T-cell (primary cell): ENCODE measurements at regions not wholly inside any gene's neighbourhood (a gene's known extent, or its start where the extent isn't known, plus 50 kb on each side); places are given as distances from the start of the nearest gene placed in this dataset.

Source experiments
- ATAC-seq, 4 experiments: fragments of 200-7000 bp in 3 of 4; fragments of 150-1000 bp in 1 of 4; cut with Tn5 transposase; replicated peaks in 1 of 4; 1 replicate in 3 of 4; 2 replicates in 1 of 4; pipeline ENCODE4 v1.10.0; 2021; ENCODE audit warnings: moderate library complexity in 3 of 4, mild to moderate bottlenecking in 2 of 4, moderate number of reproducible peaks in 1 of 4
- CTCF ChIA-PET, 2 donors: fragments of 300-600 bp; sonication (Branson Sonifier 250); formaldehyde crosslinking; loops; one replicate each; lab custom pipeline; 2022; ENCODE audit warnings: antibody characterized with exemption in 2 of 2; lab: Charles Lee
- POLR2A ChIA-PET, 2 donors: fragments of 300-600 bp; sonication (Branson Sonifier 250); formaldehyde crosslinking; loops; one replicate each; lab custom pipeline; 2022; ENCODE audit warnings: antibody characterized with exemption in 2 of 2; lab: Charles Lee
- DNase-seq, 35 experiments: peaks; one replicate each; pipeline versions ENCODE4 v3.0.0 to v3.0.0-alpha.2; 2013 to 2023
- H3K27ac ChIP-seq: one replicate; pipeline ENCODE4 v1.5.1; 2013; ENCODE audit warnings: low read length
- H3K27me3 ChIP-seq, 2 experiments: replicated peaks in 1 of 2; 1 replicate in 1 of 2; 2 replicates in 1 of 2; pipeline versions ENCODE4 v1.6.1 to v1.7.0; 2013; ENCODE audit warnings: low read length in 1 of 2, mixed read lengths in 1 of 2; ENCODE audit not compliant: control insufficient read depth in 2 of 2, insufficient read depth in 2 of 2; ENCODE audit errors: extremely low read depth in 1 of 2
- H3K36me3 ChIP-seq, 2 donors: 1 replicate in 1 of 2; 2 replicates in 1 of 2; pipeline versions ENCODE4 v1.6.1 to v1.7.0; 2013; ENCODE audit warnings: low read length in 1 of 2; ENCODE audit not compliant: control insufficient read depth in 2 of 2, insufficient read depth in 1 of 2; ENCODE audit errors: extremely low read depth in 1 of 2
- H3K4me1 ChIP-seq, 2 experiments: 1 replicate in 1 of 2; 2 replicates in 1 of 2; pipeline versions ENCODE4 v1.6.1 to v1.7.0; 2013; ENCODE audit warnings: low read length in 2 of 2, mixed read lengths in 1 of 2; ENCODE audit not compliant: insufficient read depth in 2 of 2, control insufficient read depth in 1 of 2; ENCODE audit errors: extremely low read depth in 1 of 2
- H3K4me3 ChIP-seq, 2 donors: 1 replicate in 1 of 2; 2 replicates in 1 of 2; pipeline versions ENCODE4 v1.5.1 to v1.7.0; 2013; ENCODE audit warnings: mild to moderate bottlenecking in 2 of 2, low read length in 1 of 2, moderate library complexity in 1 of 2; ENCODE audit not compliant: control insufficient read depth in 1 of 2; ENCODE audit errors: extremely low read depth in 1 of 2
- H3K9me3 ChIP-seq: 2 replicates; pipeline ENCODE4 v1.7.0; 2013
- H3K27ac Mint-ChIP-seq, 2 donors: one replicate each; pipeline ENCODE4 v1.8.0; 2020 to 2021; ENCODE audit warnings: mild to moderate bottlenecking in 2 of 2, mixed read lengths in 2 of 2
- H3K27me3 Mint-ChIP-seq, 2 donors: one replicate each; pipeline ENCODE4 v1.8.0; 2021 to 2022; ENCODE audit warnings: mixed read lengths in 2 of 2
- H3K36me3 Mint-ChIP-seq: one replicate; pipeline ENCODE4 v1.8.0; 2021; ENCODE audit warnings: mixed read lengths
- H3K4me1 Mint-ChIP-seq, 3 donors: one replicate each; pipeline ENCODE4 v1.8.0; 2020 to 2022; ENCODE audit warnings: mixed read lengths in 3 of 3, mild to moderate bottlenecking in 1 of 3
- H3K4me3 Mint-ChIP-seq, 3 donors: one replicate each; pipeline ENCODE4 v1.8.0; 2020 to 2022; ENCODE audit warnings: mild to moderate bottlenecking in 3 of 3, mixed read lengths in 3 of 3, moderate library complexity in 3 of 3
- H3K9me3 Mint-ChIP-seq, 3 donors: one replicate each; pipeline ENCODE4 v1.8.0; 2020 to 2022; ENCODE audit warnings: mixed read lengths in 3 of 3
- WGBS: methylation state at CpG from one replicate; pipeline ENCODE4 v1.1.5; 2013; ENCODE audit warnings: missing lambda C conversion rate; ENCODE audit not compliant: insufficient coverage; 5-methylcytosine and 5-hydroxymethylcytosine counted together

- H3K27ac Mint-ChIP-seq, result no peak overlapping the region
- H3K36me3 Mint-ChIP-seq, result no peaks in the 10 kb centered on the region
- ATAC-seq (no peak), DNase-seq (no peak)
- H3K9me3 ChIP-seq, result no peaks in the 10 kb centered on the region
- H3K4me3 ChIP-seq, result no peak overlapping the region
- POLR2A ChIA-PET, result no interaction called here
- H3K27me3 Mint-ChIP-seq, result peaks cover 0 to 2% of the 10 kb centered on the region in 2 donors
- H3K4me1 Mint-ChIP-seq, result no peaks in the 10 kb centered on the region
- no peaks in the 10 kb centered on the region for H3K4me1 ChIP-seq
- H3K9me3 Mint-ChIP-seq, result no peaks in the 10 kb centered on the region
- no CpG with 5 or more reads among the region's 3 CpGs for WGBS
- H3K36me3 ChIP-seq, result no peaks in the 10 kb centered on the region
- H3K4me3 Mint-ChIP-seq, result no peak overlapping the region
- no peaks in the 10 kb centered on the region for H3K27me3 ChIP-seq
- no peak overlapping the region for H3K27ac ChIP-seq
- CTCF ChIA-PET, result interaction anchor here in 1 of 2 donors (0.5 kb wide), 2 partner anchors 13 to 22 kb away, joined by 4 to 5 read pairs; no protein-coding TSS in a partner anchor
Observed at GRCh38 chr2:55103046-55103445, 52.8 kb upstream of the RTN4 start.

GRCh38 chr2:55102056-55102812 lies 52.0 kb upstream of the RTN4 start:
- no peak for ATAC-seq
- Histone ChIP-seq H3K4me3 (no peak overlapping the region), H3K27me3 (no peaks in the 10 kb centered on the region), H3K4me1 (no peaks in the 10 kb centered on the region), H3K36me3 (no peaks in the 10 kb centered on the region), H3K9me3 (no peaks in the 10 kb centered on the region), H3K27ac (no peak overlapping the region)
- POLR2A ChIA-PET, result no interaction called here
- CTCF ChIA-PET, result no interaction called here
- no peak for DNase-seq
- Mint-ChIP-seq H3K27ac (no peak overlapping the region), H3K9me3 (no peaks in the 10 kb centered on the region), H3K36me3 (no peaks in the 10 kb centered on the region), H3K4me3 (no peak overlapping the region), H3K4me1 (no peaks in the 10 kb centered on the region), H3K27me3 (peaks cover 0 to 2% of the 10 kb centered on the region in 2 donors)
- 50% methylated on average over 1 of the region's 4 CpGs for WGBS

- H3K9me3 Mint-ChIP-seq, result no peaks in the 10 kb centered on the region
Observed at GRCh38 chr2:55101466-55101865, 51.2 kb upstream of the RTN4 start.

GRCh38 chr2:55099878-55100820 lies 49.9 kb upstream of the RTN4 start:
- Mint-ChIP-seq H3K9me3 (no peaks in the 10 kb centered on the region), H3K4me3 (no peak overlapping the region), H3K27ac (no peak overlapping the region), H3K27me3 (peaks cover 0 to 2% of the 10 kb centered on the region in 2 donors), H3K36me3 (no peaks in the 10 kb centered on the region), H3K4me1 (no peaks in the 10 kb centered on the region)
- ATAC-seq (no peak), DNase-seq (no peak)
- Histone ChIP-seq H3K27me3 (no peaks in the 10 kb centered on the region), H3K36me3 (no peaks in the 10 kb centered on the region), H3K9me3 (no peaks in the 10 kb centered on the region), H3K4me3 (no peak overlapping the region), H3K27ac (no peak overlapping the region), H3K4me1 (no peaks in the 10 kb centered on the region)
- POLR2A ChIA-PET, result interaction anchor here in 1 of 2 donors (0.6 to 0.7 kb wide), 3 partner anchors 15 to 72 kb away, joined by 3 to 4 read pairs (median 3); no protein-coding TSS in a partner anchor
- WGBS, result 93% methylated on average over 3 of the region's 5 CpGs
- CTCF ChIA-PET, result no interaction called here

More at GRCh38 chr2:55101466-55101865, 51.2 kb upstream of the RTN4 start:
- no peak overlapping the region for H3K4me3 Mint-ChIP-seq
- ChIA-PET POLR2A (no interaction called here), CTCF (no interaction called here)
- no peaks in the 10 kb centered on the region for H3K36me3 Mint-ChIP-seq
- Histone ChIP-seq H3K27ac (no peak overlapping the region), H3K36me3 (no peaks in the 10 kb centered on the region), H3K9me3 (no peaks in the 10 kb centered on the region), H3K4me1 (no peaks in the 10 kb centered on the region), H3K4me3 (no peak overlapping the region), H3K27me3 (no peaks in the 10 kb centered on the region)
- H3K27ac Mint-ChIP-seq, result no peak overlapping the region
- ATAC-seq, result no peak
- peaks cover 0 to 2% of the 10 kb centered on the region in 2 donors for H3K27me3 Mint-ChIP-seq
- DNase-seq, result no peak
- H3K4me1 Mint-ChIP-seq, result no peaks in the 10 kb centered on the region
